Stimulated activated CD4-positive, alpha-beta T cell treated with anti-CD3 and anti-CD28 coated beads, Interleukin-4, amount 100 ng/mL, for 48 hours (primary cell): ENCODE measurements at regions not wholly inside any gene's neighbourhood (a gene's known extent, or its start where the extent isn't known, plus 50 kb on each side); places are given as distances from the start of the nearest gene placed in this dataset.

Experiments used
- DNase-seq, 2 donors: peaks; one replicate each; pipeline ENCODE4 v3.0.0-alpha.2; 2020; ENCODE audit warnings: low read depth in 2 of 2

GRCh38 chr20:41887500-41887899 is 269.3 kb upstream of the CHD6 start:
- no peak for DNase-seq

DNA sequence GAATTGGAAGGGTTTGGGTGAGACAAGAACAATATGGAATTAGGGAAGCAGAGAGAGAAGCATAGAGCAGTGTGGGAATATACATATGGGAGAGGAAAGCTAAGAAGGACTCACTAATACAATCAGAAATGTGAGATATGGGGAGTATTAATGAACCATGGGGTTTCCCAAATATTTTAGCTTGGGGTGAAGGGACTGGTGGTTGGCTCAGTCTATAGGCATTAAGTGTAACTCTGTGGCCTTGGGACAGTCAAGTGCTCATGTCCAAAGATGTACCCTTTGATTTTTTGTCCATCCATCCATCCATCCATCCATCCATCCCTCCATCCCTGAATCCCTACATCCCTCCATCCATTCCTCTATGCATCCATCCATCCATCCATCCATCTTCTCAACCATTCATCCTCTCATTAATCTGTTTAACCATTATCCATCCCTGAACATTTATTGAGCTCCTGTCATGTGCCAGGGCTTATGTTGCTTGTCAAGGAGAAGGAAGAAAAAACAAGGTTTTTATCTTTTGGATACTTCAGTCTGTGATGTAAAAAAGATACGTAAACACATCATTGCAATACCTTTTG is 263.4 kb upstream of the CHD6 start:
- DNase-seq = no peak

DNA sequence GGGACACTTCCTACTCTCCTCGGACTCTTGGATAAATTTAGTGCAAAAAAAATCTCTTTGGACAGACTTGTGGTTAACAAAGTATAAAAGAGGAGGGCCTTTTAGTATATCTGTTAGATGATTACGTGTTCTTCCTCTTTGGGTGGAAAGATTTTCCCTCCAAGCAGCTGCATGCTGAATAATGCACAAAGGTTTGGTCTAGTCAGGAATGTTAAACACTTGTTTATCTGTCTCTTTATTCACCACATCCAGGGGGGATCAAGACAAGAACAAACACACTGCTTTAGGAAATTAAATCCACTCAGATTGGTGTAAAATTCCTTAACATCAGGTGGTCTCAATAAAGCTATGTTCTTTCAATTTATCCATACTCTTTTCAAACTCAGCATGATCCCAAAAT is 260.9 kb upstream of the CHD6 start:
- no peak for DNase-seq

DNA sequence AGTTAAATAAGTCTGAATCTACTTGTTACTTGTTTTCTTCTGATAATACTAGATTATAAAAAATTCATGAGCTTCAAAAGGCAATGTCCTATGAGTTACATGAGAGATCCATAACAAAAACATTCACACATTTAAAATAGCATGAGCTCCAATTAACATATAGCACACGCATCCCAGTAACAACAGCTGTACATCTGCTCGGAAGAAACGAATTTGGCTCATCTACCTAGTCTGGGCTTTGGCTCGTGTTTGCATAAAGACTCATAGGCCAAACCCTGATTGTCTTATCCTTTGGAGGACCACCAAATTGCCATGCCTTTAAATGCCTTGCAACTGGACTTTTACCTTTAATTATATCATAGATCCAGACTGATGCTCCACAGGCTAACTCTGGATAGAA is 259.7 kb upstream of the CHD6 start:
- DNase-seq = no peak

DNA sequence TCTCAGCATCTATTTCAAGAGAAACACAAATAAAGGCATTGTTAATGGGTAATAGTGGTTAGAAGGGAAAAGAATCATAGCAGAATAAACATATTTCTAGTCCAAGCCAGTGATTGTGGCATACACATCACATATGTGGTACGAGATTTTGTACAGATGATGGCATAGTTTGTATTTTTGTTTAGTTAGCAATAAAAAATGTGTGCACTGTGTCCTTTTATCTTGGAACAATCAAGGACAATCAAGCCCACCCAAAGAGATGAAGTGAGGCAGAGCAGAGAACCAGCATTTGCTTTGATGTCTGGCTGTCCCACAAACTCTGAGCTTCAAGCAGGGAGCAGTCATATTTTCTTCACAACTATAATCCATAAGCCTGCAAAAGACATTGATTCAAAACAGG is 256.5 kb upstream of the CHD6 start:
- DNase-seq = no peak

DNA sequence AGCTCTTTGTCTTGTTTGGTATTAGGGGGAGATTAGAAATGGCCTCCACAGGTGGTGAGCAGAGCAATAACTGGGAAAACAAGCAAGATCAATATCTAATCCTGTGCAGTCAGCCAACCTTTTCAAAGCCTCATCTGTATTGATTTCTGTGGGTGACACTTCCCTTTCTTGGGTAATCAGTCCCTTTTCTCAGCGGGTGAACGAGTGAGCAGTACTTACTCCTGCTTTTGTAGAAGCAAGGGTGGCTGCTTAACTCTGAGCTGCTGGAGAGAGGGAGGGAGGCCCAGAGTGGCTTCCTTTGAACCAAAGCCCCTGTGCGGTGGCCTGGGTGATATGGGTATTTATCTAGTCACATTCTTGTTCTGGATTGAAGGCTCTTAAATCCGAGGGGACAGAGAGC is 254.8 kb upstream of the CHD6 start:
- DNase-seq = no peak

- no peak for DNase-seq
Measured at GRCh38 chr20:41870869-41871462, 252.8 kb upstream of the CHD6 start.

DNA sequence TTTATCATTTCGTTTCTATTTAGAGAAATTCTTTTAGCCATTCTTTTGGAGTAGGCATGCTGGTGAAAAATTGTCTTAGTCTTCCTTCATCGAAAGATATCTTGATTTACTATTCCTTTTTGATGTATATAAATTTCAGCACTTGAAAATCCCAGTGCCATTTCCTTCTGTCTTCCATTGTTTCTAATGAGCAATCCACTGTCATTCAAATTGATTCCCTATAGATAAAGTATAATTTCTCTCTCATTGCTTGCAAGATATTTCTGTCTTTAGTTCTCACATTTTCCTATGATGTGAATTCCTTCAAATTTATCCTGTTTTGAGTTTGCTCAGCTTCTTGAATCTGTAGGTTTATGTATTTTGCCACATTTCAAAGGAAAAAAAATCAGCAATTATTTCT is 251.1 kb upstream of the CHD6 start:
- DNase-seq = no peak

DNA sequence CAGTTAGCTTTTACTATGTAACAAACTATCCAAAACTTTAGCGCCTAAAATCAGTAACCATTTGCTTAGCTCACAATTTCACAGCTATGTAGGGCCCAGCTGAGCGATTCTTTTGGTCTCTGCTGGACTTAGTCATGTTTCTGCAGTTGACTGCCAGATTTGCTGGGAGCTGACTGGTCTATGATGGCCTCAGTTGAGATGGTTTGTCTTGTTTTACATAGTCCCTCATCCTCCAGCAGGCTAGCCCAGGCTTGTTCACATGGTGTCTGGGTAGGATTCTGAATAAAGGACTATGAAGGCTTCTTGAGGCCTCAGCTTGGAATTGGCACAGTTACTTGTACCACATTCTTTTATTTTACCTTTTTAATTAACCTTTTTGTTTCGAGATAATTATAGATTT is 247.8 kb upstream of the CHD6 start:
- DNase-seq = no peak

DNA sequence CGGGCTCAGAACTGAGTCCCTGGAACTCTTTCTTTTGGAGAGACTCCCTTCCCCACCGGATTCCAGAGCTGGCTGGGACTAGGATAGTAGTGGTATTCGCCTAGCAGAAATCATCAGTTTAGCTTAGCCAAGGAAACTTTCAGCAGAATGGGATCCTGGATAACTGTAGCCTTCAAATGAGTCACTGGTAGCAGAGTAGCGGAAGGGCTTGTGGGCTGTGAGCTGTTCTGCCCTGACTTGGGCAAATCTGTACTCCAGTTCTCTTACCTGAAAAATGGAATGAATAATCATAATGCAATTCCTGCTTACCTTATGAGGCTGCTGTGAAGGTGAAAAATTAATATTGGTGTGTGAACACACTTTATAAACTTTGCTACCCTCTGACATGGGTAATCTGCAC is 244.3 kb upstream of the CHD6 start:
- DNase-seq = no peak

- no peak for DNase-seq
Measured at GRCh38 chr20:41861772-41862422, 243.7 kb upstream of the CHD6 start.

DNA sequence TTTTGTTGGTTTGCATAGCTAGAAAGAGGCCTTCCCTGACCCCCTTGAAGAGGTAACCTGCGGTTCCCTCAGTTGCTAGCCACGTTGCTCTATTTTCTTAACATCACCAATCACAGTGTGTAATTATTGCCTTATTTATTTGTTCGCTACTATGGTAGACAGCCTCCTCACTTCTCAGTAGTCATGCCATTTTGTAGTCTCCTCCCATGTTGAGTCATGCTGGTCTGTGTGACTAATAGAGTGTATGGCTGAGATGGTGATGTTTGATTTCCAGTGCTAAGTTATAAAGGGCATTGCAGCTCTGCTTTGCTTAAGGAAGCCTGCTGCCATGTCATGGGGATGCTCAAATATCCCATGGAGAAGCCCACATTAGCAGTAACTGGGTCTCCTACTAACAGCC is 236.6 kb upstream of the CHD6 start:
- no peak for DNase-seq

DNA sequence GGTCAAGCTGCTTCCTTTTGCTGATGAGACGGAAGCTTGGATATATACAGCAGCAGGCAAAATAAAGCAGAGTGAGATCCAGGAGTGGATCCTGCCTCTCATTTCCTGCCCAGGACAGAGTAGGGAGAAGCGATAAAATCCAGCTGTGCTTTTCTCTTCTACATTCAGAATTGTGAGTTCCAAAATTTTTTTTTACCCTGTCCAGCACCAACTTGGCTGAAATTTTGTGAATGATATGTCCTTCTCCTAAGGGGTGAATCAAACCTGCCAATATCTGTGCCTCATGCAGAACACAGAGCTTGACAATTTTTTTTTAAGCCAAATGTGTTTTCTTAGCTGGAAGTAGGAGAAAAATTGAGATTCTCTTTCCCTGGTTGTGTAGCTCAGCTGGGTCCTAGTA is 235.6 kb upstream of the CHD6 start:
- no peak for DNase-seq

- no peak for DNase-seq
Measured at GRCh38 chr20:41848180-41848579, 230.0 kb upstream of the CHD6 start.

DNA sequence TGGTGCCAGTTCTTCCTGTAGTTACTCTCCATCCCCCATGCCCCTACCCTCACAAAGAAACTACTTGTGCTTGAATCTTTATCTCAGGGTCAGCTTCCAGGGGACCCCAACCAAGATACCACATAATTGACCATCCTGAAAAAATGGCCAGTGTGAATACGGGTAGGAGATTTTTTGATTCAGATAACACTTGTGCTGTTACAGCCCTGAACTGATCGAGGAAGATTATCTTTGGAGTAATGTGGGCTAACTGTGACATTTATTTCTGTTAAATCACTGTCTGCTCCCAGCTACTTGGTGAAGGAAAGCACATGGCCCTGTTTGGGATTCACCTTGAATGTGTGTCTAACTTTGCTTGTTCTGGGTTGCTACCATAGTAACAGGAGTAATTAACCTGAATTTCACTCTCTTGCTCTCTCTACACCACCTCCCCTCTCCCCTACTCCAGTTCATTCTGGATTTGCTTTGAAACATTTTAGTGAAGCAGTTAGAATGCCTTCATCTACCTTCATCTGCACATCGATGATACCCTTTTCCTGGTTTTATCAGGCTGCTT is 219.6 kb upstream of the CHD6 start:
- DNase-seq = no peak

- no peak for DNase-seq
Measured at GRCh38 chr20:41833739-41834138, 215.6 kb upstream of the CHD6 start.

- no peak for DNase-seq
Measured at GRCh38 chr20:41830702-41831101, 212.5 kb upstream of the CHD6 start.

GRCh38 chr20:41819436-41819835 is 201.3 kb upstream of the CHD6 start:
- DNase-seq = no peak

- DNase-seq = no peak
Measured at GRCh38 chr20:41818991-41819390, 200.8 kb upstream of the CHD6 start.

GRCh38 chr20:41818369-41818768 is 200.2 kb upstream of the CHD6 start:
- no peak for DNase-seq

- no peak for DNase-seq
Measured at GRCh38 chr20:41811456-41811855, 193.3 kb upstream of the CHD6 start.

DNA sequence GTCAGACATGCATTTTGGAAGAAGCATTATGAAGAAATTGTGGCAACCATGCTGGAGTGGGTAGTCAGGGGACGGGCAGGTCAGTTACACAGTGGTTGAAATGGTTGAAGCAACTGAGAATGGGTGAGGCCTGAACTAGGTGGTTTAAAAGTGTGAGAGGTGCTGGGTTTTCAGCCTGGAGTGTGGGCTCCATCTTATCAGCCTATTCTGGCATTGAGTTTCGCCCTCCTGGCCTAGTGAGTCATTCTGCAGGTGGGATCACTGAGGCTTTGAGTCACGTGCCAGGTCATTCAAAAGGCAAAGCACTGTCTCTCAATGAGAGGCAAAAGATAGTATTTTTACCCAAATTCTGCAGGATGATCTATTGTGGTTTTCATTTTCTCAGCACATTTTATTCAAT is 181.9 kb upstream of the CHD6 start:
- DNase-seq = no peak

GRCh38 chr20:41798930-41799502 is 180.8 kb upstream of the CHD6 start:
- DNase-seq = no peak
